ENCODE measurements at regions not wholly inside any gene's neighbourhood (a gene's known extent, or its start where the extent isn't known, plus 50 kb on each side); places are given as distances from the start of the nearest gene placed in this dataset.

- FAIRE-seq (no peak), DNase-seq (ENCODE audit: insufficient read length, low spot score) (no peak)
- no peak for TF ChIP-seq CTCF (IDR thresholded peaks at IDR 0.05; ENCODE audit: insufficient read depth, missing control alignments)
Measured at GRCh38 chr18:27581296-27581904, 396.3 kb upstream of the CHST9 start.

- FAIRE-seq (no peak), DNase-seq (ENCODE audit: insufficient read length, low spot score) (no peak)
- no peak for TF ChIP-seq CTCF (IDR thresholded peaks at IDR 0.05; ENCODE audit: insufficient read depth, missing control alignments)
Measured at GRCh38 chr18:27579364-27579763, 394.3 kb upstream of the CHST9 start.

GRCh38 chr18:27577752-27578151 is 392.6 kb upstream of the CHST9 start:
- TF ChIP-seq CTCF (IDR thresholded peaks at IDR 0.05; ENCODE audit: insufficient read depth, missing control alignments) = no peak
- DNase-seq (ENCODE audit: insufficient read length, low spot score) (no peak), FAIRE-seq (no peak)

- FAIRE-seq (no peak), DNase-seq (ENCODE audit: insufficient read length, low spot score) (no peak)
- no peak for TF ChIP-seq CTCF (IDR thresholded peaks at IDR 0.05; ENCODE audit: insufficient read depth, missing control alignments)
Measured at GRCh38 chr18:27577265-27577664, 392.2 kb upstream of the CHST9 start.

GRCh38 chr18:27567434-27567833 is 382.3 kb upstream of the CHST9 start:
- FAIRE-seq (no peak), DNase-seq (ENCODE audit: insufficient read length, low spot score) (no peak)
- no peak for TF ChIP-seq CTCF (IDR thresholded peaks at IDR 0.05; ENCODE audit: insufficient read depth, missing control alignments)

GRCh38 chr18:27564066-27564465 is 379.0 kb upstream of the CHST9 start:
- DNase-seq (ENCODE audit: insufficient read length, low spot score) (no peak), FAIRE-seq (no peak)
- no peak for TF ChIP-seq CTCF (IDR thresholded peaks at IDR 0.05; ENCODE audit: insufficient read depth, missing control alignments)

- FAIRE-seq (no peak), DNase-seq (ENCODE audit: insufficient read length, low spot score) (no peak)
- TF ChIP-seq CTCF (IDR thresholded peaks at IDR 0.05; ENCODE audit: insufficient read depth, missing control alignments) = no peak
Measured at GRCh38 chr18:27558388-27559155, 373.5 kb upstream of the CHST9 start.
